ENCODE measurements at regions not wholly inside any gene's neighbourhood (a gene's known extent, or its start where the extent isn't known, plus 50 kb on each side); places are given as distances from the start of the nearest gene placed in this dataset.

DNA sequence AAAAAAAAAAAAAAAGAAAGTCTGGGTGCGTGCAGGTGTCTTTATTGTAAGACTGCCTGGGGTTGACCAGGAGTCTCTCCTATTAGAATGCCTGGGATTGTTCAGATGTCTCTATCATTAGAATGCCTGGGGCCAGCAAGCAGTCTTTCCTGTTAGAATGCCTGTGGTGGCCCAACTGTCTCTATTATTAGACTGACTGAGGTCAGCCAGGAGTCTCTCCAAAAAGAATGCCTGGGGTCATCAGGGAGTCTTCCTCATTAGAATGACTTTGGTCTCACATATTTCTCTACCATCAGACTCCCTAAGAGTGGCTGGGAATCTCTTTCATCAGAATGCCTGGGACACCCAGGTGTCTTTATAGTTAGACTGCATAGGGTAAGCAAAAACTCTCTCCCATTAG is 1577.5 kb downstream of the UQCRFS1 start:
- Mint-ChIP-seq H3K36me3 (no peaks in the 10 kb centered on the region), H3K9me3 (peaks cover 15% of the 10 kb centered on the region)
- no peak for ATAC-seq

DNA sequence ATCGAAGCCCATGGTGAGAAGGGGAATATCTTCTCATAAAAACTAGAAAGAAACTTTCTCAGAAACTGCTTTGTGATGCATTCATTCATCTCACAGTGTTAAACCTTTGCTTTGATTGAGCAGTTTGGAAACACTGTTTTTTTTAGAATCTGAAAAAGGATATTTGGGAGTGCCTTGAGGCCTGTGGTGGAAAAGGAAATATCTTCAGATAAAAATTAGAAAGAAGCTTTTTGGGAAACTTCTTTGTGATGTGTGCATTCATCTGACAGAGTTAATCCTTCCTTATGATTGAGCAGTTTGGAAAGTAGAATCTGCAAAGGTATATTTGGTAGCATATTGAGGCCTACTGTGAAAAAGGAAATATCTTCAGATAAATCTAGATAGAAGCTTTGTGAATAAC is 1594.9 kb downstream of the UQCRFS1 start:
- Mint-ChIP-seq H3K36me3 (no peaks in the 10 kb centered on the region), H3K4me3 (no peak overlapping the region), H3K27ac (no peak overlapping the region), H3K9me3 (peaks cover 28% of the 10 kb centered on the region), H3K4me1 (no peaks in the 10 kb centered on the region)
- DNase-seq (ENCODE audit: low spot score in 2 of 2) = no peak
- ATAC-seq = no peak

More for the DNA sequence above, 1577.5 kb downstream of the UQCRFS1 start:
- no peak overlapping the region for H3K4me3 Mint-ChIP-seq
- no peak for DNase-seq (ENCODE audit: low spot score in 2 of 2)
- H3K27ac Mint-ChIP-seq = no peak overlapping the region
- no peaks in the 10 kb centered on the region for H3K4me1 Mint-ChIP-seq

DNA sequence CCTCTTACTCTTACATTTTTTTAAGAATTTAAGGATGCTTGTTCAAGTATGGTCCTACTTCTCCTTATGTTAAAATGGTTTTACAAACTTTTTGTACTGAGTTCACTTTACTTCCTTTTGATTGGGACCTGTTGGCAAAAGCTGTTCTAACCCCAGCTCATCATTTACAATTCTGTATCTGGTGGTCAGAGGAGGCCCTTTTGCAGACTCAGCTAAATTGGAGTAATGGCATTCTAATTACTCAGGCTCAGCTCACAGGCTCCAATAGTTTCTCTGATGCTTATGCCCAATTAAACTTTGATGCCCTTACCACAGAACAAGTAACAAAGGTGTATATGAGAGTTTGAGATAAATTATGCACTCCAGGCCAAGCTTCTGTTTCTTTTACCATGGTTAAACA is 1632.0 kb downstream of the UQCRFS1 start:
- H3K27ac Mint-ChIP-seq = no peak overlapping the region
- no peaks in the 10 kb centered on the region for H3K36me3 Mint-ChIP-seq
- H3K4me1 Mint-ChIP-seq = no peaks in the 10 kb centered on the region
- ATAC-seq (no peak), DNase-seq (ENCODE audit: low spot score in 2 of 2) (no peak)
- peaks cover 18% of the 10 kb centered on the region for H3K9me3 Mint-ChIP-seq
- no peak overlapping the region for H3K4me3 Mint-ChIP-seq
